SJSA1 (cell line): ENCODE measurements at regions not wholly inside any gene's neighbourhood (a gene's known extent, or its start where the extent isn't known, plus 50 kb on each side); places are given as distances from the start of the nearest gene placed in this dataset.

Experiments used
- DNase-seq, 2 experiments: peaks; one replicate each; pipeline ENCODE4 v3.0.0-alpha.2; 2015 to 2020; ENCODE audit warnings: low spot score in 2 of 2, low read depth in 1 of 2
- H3K27ac ChIP-seq: fragments of 250-450 bp; sonication (Bioruptor Pico); 2 replicates; pipeline ENCODE4 v1.5.1; 2020; ENCODE audit warnings: mild to moderate bottlenecking, moderate library complexity
- H3K27me3 ChIP-seq: fragments of 250-450 bp; sonication (Bioruptor Pico); replicated peaks from 2 replicates; pipeline ENCODE4 v1.5.1; 2020; ENCODE audit warnings: mild to moderate bottlenecking, moderate library complexity
- H3K36me3 ChIP-seq: fragments of 250-450 bp; sonication (Bioruptor Pico); 2 replicates; pipeline ENCODE4 v1.5.1; 2020; ENCODE audit warnings: mild to moderate bottlenecking
- H3K4me1 ChIP-seq: fragments of 250-450 bp; sonication (Bioruptor Pico); replicated peaks from 2 replicates; pipeline ENCODE4 v1.6.1; 2021; ENCODE audit warnings: mild to moderate bottlenecking
- H3K4me3 ChIP-seq: fragments of 250-450 bp; sonication (Bioruptor Pico); 2 replicates; pipeline ENCODE4 v1.5.1; 2020; ENCODE audit warnings: mild to moderate bottlenecking
- H3K9me3 ChIP-seq: fragments of 250-450 bp; sonication (Bioruptor Pico); replicated peaks from 2 replicates; pipeline ENCODE4 v1.5.1; 2020; ENCODE audit warnings: mild to moderate bottlenecking

GRCh38 chr3:168407381-168407780 is 311.7 kb upstream of the GOLIM4 start:
- Histone ChIP-seq H3K9me3 (no peaks in the 10 kb centered on the region), H3K27me3 (no peaks in the 10 kb centered on the region), H3K27ac (no peak overlapping the region), H3K4me3 (no peak overlapping the region), H3K4me1 (no peaks in the 10 kb centered on the region), H3K36me3 (no peaks in the 10 kb centered on the region)
- no peak for DNase-seq

- H3K9me3 ChIP-seq: no peaks in the 10 kb centered on the region
- H3K27ac ChIP-seq: no peak overlapping the region
- no peaks in the 10 kb centered on the region for H3K4me1 ChIP-seq
- H3K27me3 ChIP-seq: no peaks in the 10 kb centered on the region
- no peak overlapping the region for H3K4me3 ChIP-seq
- no peaks in the 10 kb centered on the region for H3K36me3 ChIP-seq
- DNase-seq: no peak
These were observed 309.6 kb upstream of the GOLIM4 start for GRCh38 chr3:168405288-168405687.

GRCh38 chr3:168398371-168399025 is 302.8 kb upstream of the GOLIM4 start:
- Histone ChIP-seq H3K9me3 (no peaks in the 10 kb centered on the region), H3K4me1 (no peaks in the 10 kb centered on the region), H3K4me3 (no peak overlapping the region), H3K27me3 (no peaks in the 10 kb centered on the region), H3K27ac (no peak overlapping the region), H3K36me3 (no peaks in the 10 kb centered on the region)
- DNase-seq: no peak

GRCh38 chr3:168396861-168397260 is 301.1 kb upstream of the GOLIM4 start:
- no peak for DNase-seq
- Histone ChIP-seq H3K4me3 (no peak overlapping the region), H3K36me3 (no peaks in the 10 kb centered on the region), H3K4me1 (no peaks in the 10 kb centered on the region), H3K27ac (no peak overlapping the region), H3K9me3 (no peaks in the 10 kb centered on the region), H3K27me3 (no peaks in the 10 kb centered on the region)

DNA sequence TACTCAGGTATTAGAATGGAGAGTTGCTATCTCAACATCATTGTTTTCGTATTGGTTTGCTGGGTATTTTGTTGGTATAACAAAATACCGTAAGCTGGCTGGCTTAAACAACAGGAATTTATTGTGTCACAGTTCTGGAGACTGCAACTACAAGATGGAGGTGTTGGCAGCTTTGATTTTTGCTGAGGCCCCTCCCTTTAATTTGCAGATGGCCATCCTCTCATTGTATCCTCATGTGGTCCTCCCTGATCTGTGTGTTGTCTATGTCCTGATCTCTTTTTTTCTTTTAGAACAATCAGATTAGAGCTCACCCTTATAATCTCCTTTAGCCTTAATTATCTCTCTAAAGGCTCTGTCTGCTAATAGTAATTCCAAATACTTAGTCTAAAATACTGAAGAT is 299.8 kb upstream of the GOLIM4 start:
- Histone ChIP-seq H3K4me3 (no peak overlapping the region), H3K4me1 (no peaks in the 10 kb centered on the region), H3K9me3 (no peaks in the 10 kb centered on the region), H3K36me3 (no peaks in the 10 kb centered on the region), H3K27ac (no peak overlapping the region), H3K27me3 (no peaks in the 10 kb centered on the region)
- DNase-seq: no peak

- H3K27me3 ChIP-seq: no peaks in the 10 kb centered on the region
- H3K36me3 ChIP-seq: no peaks in the 10 kb centered on the region
- DNase-seq: no peak
- no peak overlapping the region for H3K27ac ChIP-seq
- no peaks in the 10 kb centered on the region for H3K4me1 ChIP-seq
- no peak overlapping the region for H3K4me3 ChIP-seq
- no peaks in the 10 kb centered on the region for H3K9me3 ChIP-seq
These were observed 298.7 kb upstream of the GOLIM4 start for GRCh38 chr3:168394439-168394838.

DNA sequence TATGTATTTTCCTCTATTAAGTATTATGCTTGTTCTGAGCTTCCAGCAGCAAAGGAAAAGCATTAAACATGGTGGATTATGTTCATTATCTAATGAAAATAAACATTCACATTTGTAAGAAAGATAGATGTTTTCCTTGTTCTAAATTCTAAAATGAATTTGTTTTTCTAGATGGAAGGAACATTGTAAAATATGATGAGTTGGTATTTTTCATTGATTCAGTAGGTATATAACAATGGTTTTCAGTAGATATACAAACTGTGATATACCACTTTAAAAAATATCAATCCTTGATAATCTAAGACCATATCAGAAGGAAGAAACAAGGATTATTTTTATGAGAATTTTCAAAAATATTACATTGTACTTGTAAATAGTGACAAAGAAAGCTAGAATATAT is 290.6 kb upstream of the GOLIM4 start:
- H3K4me3 ChIP-seq: no peak overlapping the region
- no peak for DNase-seq
- no peaks in the 10 kb centered on the region for H3K36me3 ChIP-seq
- H3K27me3 ChIP-seq: no peaks in the 10 kb centered on the region
- H3K9me3 ChIP-seq: no peaks in the 10 kb centered on the region; the same call in 1 of the 2 replicates
- no peak overlapping the region for H3K27ac ChIP-seq
- H3K4me1 ChIP-seq: no peaks in the 10 kb centered on the region

- Histone ChIP-seq H3K27me3 (no peaks in the 10 kb centered on the region), H3K36me3 (no peaks in the 10 kb centered on the region), H3K4me1 (no peaks in the 10 kb centered on the region), H3K4me3 (no peak overlapping the region), H3K27ac (no peak overlapping the region), H3K9me3 (no peaks in the 10 kb centered on the region; the same call in 1 of the 2 replicates)
- DNase-seq: no peak
These were observed 289.3 kb upstream of the GOLIM4 start for GRCh38 chr3:168384990-168385389.

DNA sequence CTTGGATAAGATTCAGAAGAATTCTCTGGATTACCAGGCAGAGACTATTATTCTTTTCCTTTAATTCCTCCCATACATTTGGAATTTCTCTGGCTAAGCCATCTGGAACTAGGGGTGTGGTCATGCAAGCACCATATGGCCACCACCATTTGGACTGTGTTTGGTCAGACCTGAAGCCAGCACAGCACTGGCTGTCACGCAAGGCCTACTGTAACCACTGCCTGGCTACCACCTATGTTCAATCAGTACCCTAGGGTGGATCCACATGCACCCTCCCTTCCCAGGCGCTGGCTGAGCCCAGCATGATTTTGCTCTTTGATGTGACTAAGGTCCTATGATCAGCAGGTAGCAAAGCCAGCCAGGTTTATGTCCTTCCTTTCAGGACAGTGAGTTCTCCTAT is 287.8 kb upstream of the GOLIM4 start:
- Histone ChIP-seq H3K27ac (no peak overlapping the region), H3K36me3 (no peaks in the 10 kb centered on the region), H3K4me3 (no peak overlapping the region), H3K9me3 (no peaks in the 10 kb centered on the region; the same call in 1 of the 2 replicates), H3K4me1 (no peaks in the 10 kb centered on the region), H3K27me3 (no peaks in the 10 kb centered on the region)
- no peak for DNase-seq

- Histone ChIP-seq H3K4me3 (no peak overlapping the region), H3K27me3 (no peaks in the 10 kb centered on the region), H3K9me3 (no peaks in the 10 kb centered on the region), H3K27ac (no peak overlapping the region), H3K36me3 (no peaks in the 10 kb centered on the region), H3K4me1 (no peaks in the 10 kb centered on the region)
- no peak for DNase-seq
These were observed 276.1 kb upstream of the GOLIM4 start for GRCh38 chr3:168371846-168372245.

- Histone ChIP-seq H3K27ac (no peak overlapping the region), H3K27me3 (no peaks in the 10 kb centered on the region), H3K36me3 (no peaks in the 10 kb centered on the region), H3K4me1 (no peaks in the 10 kb centered on the region), H3K4me3 (no peak overlapping the region), H3K9me3 (no peaks in the 10 kb centered on the region)
- DNase-seq: no peak
These were observed 269.2 kb upstream of the GOLIM4 start for GRCh38 chr3:168364967-168365366.

- no peak for DNase-seq
- H3K9me3 ChIP-seq: no peaks in the 10 kb centered on the region
- no peaks in the 10 kb centered on the region for H3K4me1 ChIP-seq
- no peak overlapping the region for H3K27ac ChIP-seq
- H3K4me3 ChIP-seq: no peak overlapping the region
- 0 out of 2 replicates have a peak, but pooled peaks cover 6% of the 10 kb centered on the region for H3K27me3 ChIP-seq
- no peaks in the 10 kb centered on the region for H3K36me3 ChIP-seq
These were observed 267.0 kb upstream of the GOLIM4 start for GRCh38 chr3:168362661-168363247.

DNA sequence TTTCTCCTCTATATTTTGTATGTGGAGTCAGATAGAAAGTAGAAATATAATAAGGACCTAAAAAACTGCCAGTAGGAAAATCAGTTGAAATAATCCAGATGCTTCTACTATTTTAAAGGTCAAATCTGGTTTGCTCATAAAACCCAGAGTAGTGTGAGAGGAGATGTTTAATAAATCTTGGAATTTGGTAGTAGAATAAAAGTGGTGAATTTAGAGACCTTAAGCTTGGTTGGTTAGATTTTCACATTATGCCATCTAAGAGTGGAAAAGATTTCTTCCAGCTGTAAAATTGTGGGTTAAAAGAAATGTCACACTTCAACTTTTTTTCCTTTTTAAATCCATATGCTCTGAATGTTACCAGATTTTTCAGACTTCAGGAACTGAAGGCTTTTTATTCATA is 266.4 kb upstream of the GOLIM4 start:
- DNase-seq: no peak
- no peaks in the 10 kb centered on the region for H3K36me3 ChIP-seq
- H3K4me1 ChIP-seq: no peaks in the 10 kb centered on the region
- 0 out of 2 replicates have a peak, but pooled peaks cover 6% of the 10 kb centered on the region for H3K27me3 ChIP-seq
- no peak overlapping the region for H3K27ac ChIP-seq
- H3K9me3 ChIP-seq: no peaks in the 10 kb centered on the region
- no peak overlapping the region for H3K4me3 ChIP-seq

GRCh38 chr3:168360993-168361392 is 265.3 kb upstream of the GOLIM4 start:
- no peaks in the 10 kb centered on the region for H3K4me1 ChIP-seq
- H3K27me3 ChIP-seq: 0 out of 2 replicates have a peak, but pooled peaks cover 6% of the 10 kb centered on the region
- no peaks in the 10 kb centered on the region for H3K36me3 ChIP-seq
- H3K4me3 ChIP-seq: no peak overlapping the region
- no peaks in the 10 kb centered on the region for H3K9me3 ChIP-seq
- no peak overlapping the region for H3K27ac ChIP-seq
- DNase-seq: no peak
